Neuronal stem cell (in vitro differentiated cells): ENCODE measurements at regions not wholly inside any gene's neighbourhood (a gene's known extent, or its start where the extent isn't known, plus 50 kb on each side); places are given as distances from the start of the nearest gene placed in this dataset.

ENCODE experiments used
- DNase-seq: peaks from one replicate; pipeline ENCODE4 v3.0.0-alpha.2; 2013; ENCODE audit warnings: low spot score
- H2AFZ ChIP-seq: one replicate; pipeline ENCODE4 v1.6.1; 2013; ENCODE audit warnings: mild to moderate bottlenecking, low read length, inconsistent platforms
- H2AK5ac ChIP-seq: 2 replicates; pipeline ENCODE4 v1.6.1; 2013; ENCODE audit warnings: low read depth, mild to moderate bottlenecking, inconsistent platforms, low read length, moderate library complexity, mixed read lengths
- H2BK120ac ChIP-seq: 2 replicates; pipeline ENCODE4 v1.6.1; 2013; ENCODE audit warnings: low read depth, mild to moderate bottlenecking, inconsistent platforms, low read length, moderate library complexity, mixed read lengths
- H2BK12ac ChIP-seq: one replicate; pipeline ENCODE4 v1.6.1; 2013; ENCODE audit warnings: low read length, inconsistent platforms
- H2BK15ac ChIP-seq: 2 replicates; pipeline ENCODE4 v1.6.1; 2013; ENCODE audit warnings: mild to moderate bottlenecking, low read length, inconsistent platforms, mixed read lengths
- H2BK5ac ChIP-seq: one replicate; pipeline ENCODE4 v1.6.1; 2013; ENCODE audit warnings: inconsistent platforms, mild to moderate bottlenecking, low read length, moderate library complexity
- H3K14ac ChIP-seq: one replicate; pipeline ENCODE4 v1.6.1; 2013; ENCODE audit warnings: low read length, inconsistent platforms
- H3K18ac ChIP-seq: 2 replicates; pipeline ENCODE4 v1.6.1; 2013; ENCODE audit warnings: low read length, inconsistent platforms
- H3K23ac ChIP-seq: 2 replicates; pipeline ENCODE4 v1.6.1; 2013; ENCODE audit warnings: low read depth, mild to moderate bottlenecking, mixed read lengths, low read length, inconsistent platforms; ENCODE audit not compliant: poor library complexity
- H3K27ac ChIP-seq: replicated peaks from 3 replicates; pipeline ENCODE4 v1.5.1; 2013; ENCODE audit warnings: low read length, inconsistent platforms
- H3K27me3 ChIP-seq, 3 experiments: 2 replicates each; pipeline ENCODE4 v1.6.1; 2013; ENCODE audit warnings: low read length in 3 of 3, mild to moderate bottlenecking in 2 of 3, inconsistent platforms in 1 of 3, low read depth in 1 of 3, mixed read lengths in 1 of 3, moderate library complexity in 1 of 3; ENCODE audit not compliant: control insufficient read depth in 3 of 3, insufficient read depth in 3 of 3
- H3K36me3 ChIP-seq, 2 donors: replicated peaks in 1 of 2; 2 replicates each; pipeline ENCODE4 v1.6.1; 2013; ENCODE audit warnings: low read length in 2 of 2; ENCODE audit not compliant: control insufficient read depth in 2 of 2, insufficient read depth in 2 of 2
- H3K4ac ChIP-seq: 2 replicates; pipeline ENCODE4 v1.6.1; 2013; ENCODE audit warnings: inconsistent platforms, mild to moderate bottlenecking, low read length, moderate library complexity
- H3K4me1 ChIP-seq, 2 donors: 1 replicate in 1 of 2; 2 replicates in 1 of 2; pipeline ENCODE4 v1.6.1; 2013; ENCODE audit warnings: low read length in 2 of 2, low read depth in 1 of 2; ENCODE audit not compliant: control insufficient read depth in 2 of 2, insufficient read depth in 1 of 2
- H3K4me2 ChIP-seq: one replicate; pipeline ENCODE4 v1.6.1; 2013; ENCODE audit warnings: mild to moderate bottlenecking, low read length, inconsistent platforms; ENCODE audit not compliant: insufficient read depth, poor library complexity, severe bottlenecking
- H3K4me3 ChIP-seq, 2 donors: 2 replicates each; pipeline ENCODE4 v1.5.1; 2013; ENCODE audit warnings: low read length in 2 of 2, mild to moderate bottlenecking in 2 of 2, inconsistent platforms in 1 of 2, moderate library complexity in 1 of 2
- H3K79me1 ChIP-seq: one replicate; pipeline ENCODE4 v1.6.1; 2013; ENCODE audit warnings: low read depth, mild to moderate bottlenecking, inconsistent platforms, low read length, moderate library complexity
- H3K9ac ChIP-seq: one replicate; pipeline ENCODE4 v1.6.1; 2013; ENCODE audit warnings: mild to moderate bottlenecking, low read depth, low read length, inconsistent platforms; ENCODE audit not compliant: poor library complexity
- H3K9me3 ChIP-seq, 2 donors: replicated peaks in 1 of 2; 2 replicates each; pipeline versions ENCODE3 to v1.6.1; 2013; ENCODE audit warnings: low read length in 2 of 2, mild to moderate bottlenecking in 2 of 2, inconsistent platforms in 1 of 2, low read depth in 1 of 2, mixed read lengths in 1 of 2, moderate library complexity in 1 of 2; ENCODE audit not compliant: control insufficient read depth in 2 of 2, insufficient read depth in 1 of 2
- H4K8ac ChIP-seq: one replicate; pipeline ENCODE4 v1.6.1; 2013; ENCODE audit warnings: low read depth, mild to moderate bottlenecking, inconsistent platforms, low read length, moderate library complexity
- H4K91ac ChIP-seq: one replicate; pipeline ENCODE4 v1.6.1; 2013; ENCODE audit warnings: low read length, low read depth, mild to moderate bottlenecking, inconsistent platforms; ENCODE audit not compliant: poor library complexity
- WGBS, 2 donors: extraction: QIAGEN DNeasy Blood & Tissue Kit; methylation state at CpG; one replicate each; pipeline ENCODE4 v1.1.7; 2013; ENCODE audit warnings: missing lambda C conversion rate in 2 of 2, mixed read lengths in 1 of 2; ENCODE audit not compliant: insufficient read length in 2 of 2, insufficient replicate concordance in 1 of 2; ENCODE audit errors: extremely low coverage in 2 of 2; 5-methylcytosine and 5-hydroxymethylcytosine counted together

GRCh38 chr6:128757961-128758360, 125.0 kb upstream of the LAMA2 start:
- Histone ChIP-seq H2BK15ac (no peak overlapping the region), H3K4me2 (no peak overlapping the region), H3K27ac (no peak overlapping the region), H3K36me3 (no peaks in the 10 kb centered on the region), H4K91ac (no peak overlapping the region), H3K23ac (no peak overlapping the region), H3K9ac (no peak overlapping the region), H3K14ac (no peak overlapping the region), H2AFZ (no peak overlapping the region), H3K27me3 (no peaks in the 10 kb centered on the region), H3K79me1 (no peaks in the 10 kb centered on the region), H3K4me3 (no peak overlapping the region), H2AK5ac (no peak overlapping the region), H2BK5ac (no peak overlapping the region), H2BK12ac (no peak overlapping the region), H4K8ac (no peak overlapping the region), H3K4me1 (no peaks in the 10 kb centered on the region), H3K4ac (no peak overlapping the region), H2BK120ac (no peak overlapping the region), H3K18ac (no peak overlapping the region), H3K9me3 (peaks cover 0 to 2% of the 10 kb centered on the region in 2 donors)
- DNase-seq: no peak

GRCh38 chr6:128754658-128755256, 128.2 kb upstream of the LAMA2 start:
- no peak overlapping the region for H2AK5ac ChIP-seq
- no peak overlapping the region for H2AFZ ChIP-seq
- no peak overlapping the region for H3K4me2 ChIP-seq
- H3K18ac ChIP-seq: no peak overlapping the region
- H4K8ac ChIP-seq: no peak overlapping the region
- H3K36me3 ChIP-seq: no peaks in the 10 kb centered on the region
- H2BK5ac ChIP-seq: no peak overlapping the region
- no peak overlapping the region for H4K91ac ChIP-seq
- no peak for DNase-seq
- H3K4ac ChIP-seq: no peak overlapping the region
- H2BK15ac ChIP-seq: no peak overlapping the region
- no peak overlapping the region for H3K14ac ChIP-seq
- no peak overlapping the region for H2BK12ac ChIP-seq
- no peaks in the 10 kb centered on the region for H3K27me3 ChIP-seq
- H3K27ac ChIP-seq: no peak overlapping the region
- no peak overlapping the region for H3K23ac ChIP-seq
- no peaks in the 10 kb centered on the region for H3K9me3 ChIP-seq
- no peaks in the 10 kb centered on the region for H3K79me1 ChIP-seq
- H3K9ac ChIP-seq: no peak overlapping the region
- H3K4me3 ChIP-seq: no peak overlapping the region
- H2BK120ac ChIP-seq: no peak overlapping the region
- WGBS, 2 donors: no CpG with 5 or more reads among the region's 5 CpGs
- no peaks in the 10 kb centered on the region for H3K4me1 ChIP-seq

- no peak overlapping the region for H3K27ac ChIP-seq
- H3K18ac ChIP-seq: no peak overlapping the region
- H2BK5ac ChIP-seq: no peak overlapping the region
- no peak overlapping the region for H3K4me3 ChIP-seq
- peak overlapping the region; percentile 38 for H2AFZ ChIP-seq
- no CpG with 5 or more reads among the region's 5 CpGs for WGBS, 2 donors
- H2BK12ac ChIP-seq: no peak overlapping the region
- no peak overlapping the region for H3K4ac ChIP-seq
- no peak overlapping the region for H4K91ac ChIP-seq
- no peak overlapping the region for H3K14ac ChIP-seq
- H3K36me3 ChIP-seq: no peaks in the 10 kb centered on the region
- H3K4me2 ChIP-seq: no peak overlapping the region
- no peak overlapping the region for H3K9ac ChIP-seq
- no peak overlapping the region for H2BK120ac ChIP-seq
- no peaks in the 10 kb centered on the region for H3K27me3 ChIP-seq
- H4K8ac ChIP-seq: no peak overlapping the region
- H3K23ac ChIP-seq: no peak overlapping the region
- DNase-seq: no peak
- peaks cover 3 to 4% of the 10 kb centered on the region in 2 donors for H3K9me3 ChIP-seq
- no peak overlapping the region for H2BK15ac ChIP-seq
- H3K4me1 ChIP-seq: peaks cover 0 to 3% of the 10 kb centered on the region in 2 donors
- no peak overlapping the region for H2AK5ac ChIP-seq
- no peaks in the 10 kb centered on the region for H3K79me1 ChIP-seq
Measured at GRCh38 chr6:128743974-128744765, 138.8 kb upstream of the LAMA2 start.

DNA sequence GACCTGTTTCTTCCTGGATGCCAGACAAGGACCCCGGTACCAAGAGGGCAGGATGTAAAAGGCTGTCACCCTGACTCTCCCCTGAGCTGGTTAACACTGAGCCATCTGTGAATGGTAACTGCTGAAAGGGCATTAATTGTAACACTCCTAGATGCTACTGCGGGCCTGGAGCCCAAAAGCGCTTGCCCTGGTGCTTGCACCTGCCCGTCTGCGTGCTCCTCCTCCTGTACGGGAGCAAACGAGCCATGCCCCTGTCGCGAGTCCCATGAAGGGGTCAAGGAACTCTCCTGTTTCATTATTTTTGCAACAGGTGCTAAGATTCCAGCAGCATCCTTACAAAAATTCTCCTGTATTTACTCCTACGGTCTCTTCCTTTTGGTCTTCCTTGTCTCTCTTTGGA, 140.0 kb upstream of the LAMA2 start:
- no peak overlapping the region for H2BK5ac ChIP-seq
- H3K9ac ChIP-seq: no peak overlapping the region
- H3K14ac ChIP-seq: peak overlapping the region; percentile 17
- H3K27ac ChIP-seq: no peak overlapping the region
- peak overlapping the region; percentile 63 for H2BK15ac ChIP-seq
- no peak overlapping the region for H2AFZ ChIP-seq
- H2BK120ac ChIP-seq: no peak overlapping the region
- H3K9me3 ChIP-seq: peaks cover 3 to 4% of the 10 kb centered on the region in 2 donors
- H4K8ac ChIP-seq: no peak overlapping the region
- H3K79me1 ChIP-seq: no peaks in the 10 kb centered on the region
- H3K4ac ChIP-seq: no peak overlapping the region
- DNase-seq: no peak
- WGBS, 2 donors: no CpG with 5 or more reads among the region's 10 CpGs
- H4K91ac ChIP-seq: no peak overlapping the region
- H3K4me3 ChIP-seq: no peak overlapping the region
- no peaks in the 10 kb centered on the region for H3K27me3 ChIP-seq
- H3K4me2 ChIP-seq: no peak overlapping the region
- H3K23ac ChIP-seq: no peak overlapping the region
- H2BK12ac ChIP-seq: no peak overlapping the region
- peaks cover 0 to 3% of the 10 kb centered on the region in 2 donors for H3K4me1 ChIP-seq
- no peak overlapping the region for H2AK5ac ChIP-seq
- peak overlapping the region; percentile 44 for H3K18ac ChIP-seq
- H3K36me3 ChIP-seq: no peaks in the 10 kb centered on the region
